GM23338 (cell line): ENCODE measurements at regions not wholly inside any gene's neighbourhood (a gene's known extent, or its start where the extent isn't known, plus 50 kb on each side); places are given as distances from the start of the nearest gene placed in this dataset.

ENCODE experiments used
- ATAC-seq: fragments of 200-7000 bp; cut with Tn5 transposase; 3 replicates; pipeline ENCODE4 v1.9.1; 2020
- DNase-seq: peaks from one replicate; pipeline ENCODE4 v3.0.0-alpha.2; 2015; ENCODE audit warnings: low spot score
- H2AFZ ChIP-seq: fragments of 200-600 bp; sonication (generic); 2 replicates; pipeline ENCODE4 v1.8.0; 2016; ENCODE audit warnings: antibody characterized with exemption, mild to moderate bottlenecking, moderate library complexity
- H3F3A ChIP-seq: fragments of 200-600 bp; sonication (generic); replicated peaks from 2 replicates; pipeline ENCODE4 v1.8.0; 2017; ENCODE audit warnings: antibody characterized with exemption, mixed run types, low read depth
- H3K27ac ChIP-seq: fragments of 200-600 bp; sonication (generic); 2 replicates; pipeline ENCODE4 v1.6.1; 2016; ENCODE audit warnings: low read depth
- H3K27me3 ChIP-seq: fragments of 200-600 bp; sonication (generic); 2 replicates; pipeline ENCODE4 v1.8.0; 2016; ENCODE audit warnings: mild to moderate bottlenecking, mixed run types, moderate library complexity; ENCODE audit not compliant: insufficient read depth
- H3K36me3 ChIP-seq: fragments of 200-600 bp; sonication (generic); 2 replicates; pipeline ENCODE4 v1.8.0; 2016; ENCODE audit warnings: mild to moderate bottlenecking; ENCODE audit not compliant: insufficient read depth
- H3K4me1 ChIP-seq: fragments of 200-600 bp; sonication (generic); 2 replicates; pipeline ENCODE4 v1.8.0; 2016; ENCODE audit warnings: mild to moderate bottlenecking, moderate library complexity; ENCODE audit not compliant: insufficient read depth
- H3K4me2 ChIP-seq: fragments of 200-600 bp; sonication (generic); 2 replicates; pipeline ENCODE4 v1.7.1; 2017; ENCODE audit warnings: mixed run types
- H3K4me3 ChIP-seq: fragments of 200-600 bp; sonication (generic); 2 replicates; pipeline ENCODE4 v1.6.1; 2016; ENCODE audit warnings: mixed run types
- H3K79me2 ChIP-seq: fragments of 200-600 bp; sonication (generic); replicated peaks from 2 replicates; pipeline ENCODE4 v1.8.0; 2017; ENCODE audit warnings: mild to moderate bottlenecking; ENCODE audit not compliant: insufficient read depth
- H3K9me2 ChIP-seq: fragments of 200-600 bp; sonication (generic); 2 replicates; pipeline ENCODE4 v1.8.0; 2017; ENCODE audit not compliant: insufficient read depth
- H4K20me1 ChIP-seq: fragments of 200-600 bp; sonication (generic); replicated peaks from 2 replicates; pipeline ENCODE4 v1.8.0; 2017; ENCODE audit warnings: mild to moderate bottlenecking; ENCODE audit not compliant: insufficient read depth
- H3K27ac Mint-ChIP-seq: 2 replicates; pipeline ENCODE4 v1.8.0; 2020; ENCODE audit warnings: inconsistent platforms, mild to moderate bottlenecking, moderate library complexity, mixed read lengths
- H3K27me3 Mint-ChIP-seq: 3 replicates; pipeline ENCODE4 v1.8.0; 2022; ENCODE audit warnings: low read depth, mild to moderate bottlenecking, moderate library complexity, mixed read lengths, inconsistent platforms; ENCODE audit not compliant: insufficient read depth, poor library complexity
- H3K36me3 Mint-ChIP-seq: 3 replicates; pipeline ENCODE4 v1.8.0; 2021; ENCODE audit warnings: low read depth, mild to moderate bottlenecking, inconsistent platforms, moderate library complexity, mixed read lengths
- H3K4me1 Mint-ChIP-seq: 3 replicates; pipeline ENCODE4 v1.8.0; 2020; ENCODE audit warnings: mild to moderate bottlenecking, inconsistent platforms, mixed read lengths
- H3K4me3 Mint-ChIP-seq: 3 replicates; pipeline ENCODE4 v1.8.0; 2021; ENCODE audit warnings: moderate library complexity, mild to moderate bottlenecking, inconsistent platforms, mixed read lengths
- H3K9me3 Mint-ChIP-seq: 3 replicates; pipeline ENCODE4 v1.8.0; 2020; ENCODE audit warnings: moderate library complexity, mild to moderate bottlenecking, inconsistent platforms, mixed read lengths
- CREB1 ChIP-seq: fragments of 250-450 bp; sonication (Bioruptor Pico); IDR thresholded peaks from 2 replicates; pipeline ENCODE4 v1.5.0; 2020; ENCODE audit warnings: low read depth, mild to moderate bottlenecking, moderate library complexity
- ETS1 ChIP-seq: IDR thresholded peaks from 2 replicates; pipeline ENCODE4 v1.6.1; 2016; ENCODE audit warnings: antibody characterized with exemption
- EZH2 ChIP-seq: fragments of 200-600 bp; sonication (generic); IDR thresholded peaks from one replicate; pipeline ENCODE4 v1.8.0; 2017; ENCODE audit warnings: antibody characterized with exemption, mild to moderate bottlenecking, low read depth; ENCODE audit not compliant: unreplicated experiment
- EZH2phosphoT487 ChIP-seq: fragments of 200-600 bp; sonication (generic); IDR thresholded peaks from one replicate; pipeline ENCODE4 v1.8.1; 2018; ENCODE audit warnings: antibody characterized with exemption; ENCODE audit not compliant: unreplicated experiment
- NANOG ChIP-seq: IDR thresholded peaks from 2 replicates; pipeline ENCODE4 v1.6.1; 2016; ENCODE audit warnings: antibody characterized with exemption, borderline replicate concordance
- POLR2AphosphoS5 ChIP-seq: IDR thresholded peaks from 2 replicates; pipeline ENCODE4 v1.6.1; 2016; ENCODE audit warnings: antibody characterized with exemption, low read depth
- REST ChIP-seq: IDR thresholded peaks from one replicate; pipeline ENCODE4 v1.6.1; 2018; ENCODE audit warnings: antibody characterized with exemption; ENCODE audit not compliant: unreplicated experiment
- STAT1 ChIP-seq: IDR thresholded peaks from one replicate; pipeline ENCODE4 v1.6.1; 2016; ENCODE audit warnings: antibody characterized with exemption; ENCODE audit not compliant: unreplicated experiment
- ZNF114 ChIP-seq: fragments of 250-450 bp; sonication (Bioruptor Pico); IDR thresholded peaks from 2 replicates; pipeline ENCODE4 v1.5.0; 2020; ENCODE audit warnings: mild to moderate bottlenecking, moderate library complexity
- ZNF331 ChIP-seq: fragments of 250-450 bp; sonication (Bioruptor Pico); IDR thresholded peaks from 2 replicates; pipeline ENCODE4 v1.5.0; 2020; ENCODE audit warnings: low read depth, mild to moderate bottlenecking, moderate library complexity
- ZNF462 ChIP-seq: fragments of 250-450 bp; sonication (Bioruptor Pico); IDR thresholded peaks from 2 replicates; pipeline ENCODE4 v1.5.0; 2020; ENCODE audit warnings: mild to moderate bottlenecking, moderate library complexity
- TF ChIP-seq, protein P1 (sequence below), 2 experiments: fragments of 200-600 bp in 1 of 2; sonication (generic) in 1 of 2; conservative IDR thresholded peaks; 2 replicates each; pipeline versions ENCODE4 v1.5.1 to v1.6.1; 2016 to 2017; ENCODE audit warnings: antibody characterized with exemption in 2 of 2, low read depth in 2 of 2, mild to moderate bottlenecking in 2 of 2, moderate library complexity in 1 of 2

- TF ChIP-seq ZNF462 (CRISPR knock-in tag) (no peak), ETS1 (no peak), EZH2phosphoT487 (no peak), ZNF331 (no peak), NANOG (no peak)
These were observed 801.8 kb downstream of the CCDC85A start (continued) for GRCh38 chr2:56985609-56986008.

GRCh38 chr2:57022496-57022895, 838.7 kb downstream of the CCDC85A start:
- ATAC-seq (no peak), DNase-seq (no peak)
- Histone ChIP-seq H3K4me3 (no peak overlapping the region), H3K36me3 (no peaks in the 10 kb centered on the region), H3F3A (no peaks in the 10 kb centered on the region), H3K79me2 (no peaks in the 10 kb centered on the region), H3K4me1 (no peaks in the 10 kb centered on the region), H3K9me2 (peaks cover 14% of the 10 kb centered on the region), H2AFZ (peak overlapping the region; percentile 92; the same call in 1 of the 2 replicates), H3K27me3 (no peaks in the 10 kb centered on the region), H3K4me2 (no peak overlapping the region), H4K20me1 (no peaks in the 10 kb centered on the region), H3K27ac (no peak overlapping the region)
- H3K9me3 Mint-ChIP-seq = peaks cover 23% of the 10 kb centered on the region
- no peak overlapping the region for H3K4me3 Mint-ChIP-seq
- H3K4me1 Mint-ChIP-seq = no peaks in the 10 kb centered on the region
- H3K27ac Mint-ChIP-seq = no peak overlapping the region
- peaks cover 18% of the 10 kb centered on the region for H3K36me3 Mint-ChIP-seq
- peaks cover 6% of the 10 kb centered on the region for H3K27me3 Mint-ChIP-seq
- TF ChIP-seq REST = no peak
- TF ChIP-seq POLR2AphosphoS5 = no peak
- TF ChIP-seq, protein P1, sequence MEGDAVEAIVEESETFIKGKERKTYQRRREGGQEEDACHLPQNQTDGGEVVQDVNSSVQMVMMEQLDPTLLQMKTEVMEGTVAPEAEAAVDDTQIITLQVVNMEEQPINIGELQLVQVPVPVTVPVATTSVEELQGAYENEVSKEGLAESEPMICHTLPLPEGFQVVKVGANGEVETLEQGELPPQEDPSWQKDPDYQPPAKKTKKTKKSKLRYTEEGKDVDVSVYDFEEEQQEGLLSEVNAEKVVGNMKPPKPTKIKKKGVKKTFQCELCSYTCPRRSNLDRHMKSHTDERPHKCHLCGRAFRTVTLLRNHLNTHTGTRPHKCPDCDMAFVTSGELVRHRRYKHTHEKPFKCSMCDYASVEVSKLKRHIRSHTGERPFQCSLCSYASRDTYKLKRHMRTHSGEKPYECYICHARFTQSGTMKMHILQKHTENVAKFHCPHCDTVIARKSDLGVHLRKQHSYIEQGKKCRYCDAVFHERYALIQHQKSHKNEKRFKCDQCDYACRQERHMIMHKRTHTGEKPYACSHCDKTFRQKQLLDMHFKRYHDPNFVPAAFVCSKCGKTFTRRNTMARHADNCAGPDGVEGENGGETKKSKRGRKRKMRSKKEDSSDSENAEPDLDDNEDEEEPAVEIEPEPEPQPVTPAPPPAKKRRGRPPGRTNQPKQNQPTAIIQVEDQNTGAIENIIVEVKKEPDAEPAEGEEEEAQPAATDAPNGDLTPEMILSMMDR (conservative IDR thresholded peaks at IDR 0.05; ENCODE audit: low read depth in 2 of 2) = no peak
- no peak for TF ChIP-seq ZNF331
- TF ChIP-seq CREB1 (CRISPR knock-in tag) = no peak
- no peak for TF ChIP-seq EZH2phosphoT487
- no peak for TF ChIP-seq NANOG
- no peak for TF ChIP-seq ZNF114 (CRISPR knock-in tag)
- no peak for TF ChIP-seq EZH2
- TF ChIP-seq STAT1 = no peak
